ENCODE measurements at regions not wholly inside any gene's neighbourhood (a gene's known extent, or its start where the extent isn't known, plus 50 kb on each side); places are given as distances from the start of the nearest gene placed in this dataset.

DNA sequence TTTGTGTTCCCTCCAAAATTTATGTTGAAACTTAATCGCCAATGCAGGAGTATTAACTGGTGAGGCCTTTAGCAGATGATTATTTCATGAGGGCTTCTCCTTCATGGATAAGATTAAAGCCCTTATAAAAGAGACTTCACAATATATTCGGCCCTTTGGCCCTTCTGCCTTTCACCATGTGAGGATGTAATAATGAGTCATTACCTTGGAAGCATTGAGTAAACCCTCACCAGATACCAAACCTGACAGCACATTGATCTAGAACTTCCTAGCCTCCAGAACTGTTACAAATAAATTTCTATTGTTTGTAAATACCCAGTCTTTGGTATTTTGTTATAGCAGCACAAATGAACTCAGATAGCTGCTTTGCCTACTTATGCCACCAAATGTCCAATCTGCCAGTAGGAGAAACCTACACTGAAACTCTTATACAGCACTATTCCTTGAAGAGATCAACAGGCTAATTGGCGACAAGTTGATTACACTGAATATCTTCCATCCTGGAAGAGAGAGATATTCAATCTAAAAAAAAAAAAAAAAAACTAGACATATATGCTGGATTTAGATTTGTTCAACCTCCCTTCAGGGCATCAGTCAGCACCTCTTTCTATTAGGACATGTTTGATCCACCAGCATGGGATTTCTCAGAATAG, 125.9 kb upstream of the COL5A2 start:
- Histone ChIP-seq H3K9me1 (ENCODE audit: control insufficient read depth, extremely low read depth, insufficient read depth, low read length) (no peaks in the 10 kb centered on the region), H3K9me3 (ENCODE audit: control insufficient read depth, low read depth, low read length) (no peaks in the 10 kb centered on the region), H2AFZ (ENCODE audit: control insufficient read depth, low read length) (no peak overlapping the region), H3K4me2 (ENCODE audit: control insufficient read depth, extremely low read depth, insufficient read depth, low read depth, low read length) (no peak overlapping the region), H3K27ac (ENCODE audit: control insufficient read depth, insufficient read depth, low read length) (no peak overlapping the region), H3K79me2 (ENCODE audit: control insufficient read depth, insufficient read depth, low read length) (no peaks in the 10 kb centered on the region), H3K4me3 (ENCODE audit: control insufficient read depth in 2 of 3, extremely low read depth in 1 of 3, insufficient read depth in 2 of 3, low read depth in 1 of 3, low read length in 3 of 3) (no peak overlapping the region), H3K27me3 (ENCODE audit: control insufficient read depth, extremely low read depth, insufficient read depth, low read length) (no peaks in the 10 kb centered on the region), H4K20me1 (ENCODE audit: control insufficient read depth, extremely low read depth, insufficient read depth, low read length) (no peaks in the 10 kb centered on the region), H3K9ac (ENCODE audit: control insufficient read depth, extremely low read depth, insufficient read depth, low read length) (no peak overlapping the region), H3K4me1 (ENCODE audit: control insufficient read depth, extremely low read depth, insufficient read depth, low read length) (peaks cover 18% of the 10 kb centered on the region), H3K36me3 (ENCODE audit: control insufficient read depth in 2 of 2, extremely low read depth in 1 of 2, insufficient read depth in 2 of 2, low read length in 2 of 2) (no peaks in the 10 kb centered on the region)
- FAIRE-seq (peak; percentile 63), DNase-seq (ENCODE audit: low read depth, low spot score) (no peak)
- TF ChIP-seq EZH2 (IDR thresholded peaks at IDR 0.05; ENCODE audit: low read length), result no peak
- TF ChIP-seq, protein P1, sequence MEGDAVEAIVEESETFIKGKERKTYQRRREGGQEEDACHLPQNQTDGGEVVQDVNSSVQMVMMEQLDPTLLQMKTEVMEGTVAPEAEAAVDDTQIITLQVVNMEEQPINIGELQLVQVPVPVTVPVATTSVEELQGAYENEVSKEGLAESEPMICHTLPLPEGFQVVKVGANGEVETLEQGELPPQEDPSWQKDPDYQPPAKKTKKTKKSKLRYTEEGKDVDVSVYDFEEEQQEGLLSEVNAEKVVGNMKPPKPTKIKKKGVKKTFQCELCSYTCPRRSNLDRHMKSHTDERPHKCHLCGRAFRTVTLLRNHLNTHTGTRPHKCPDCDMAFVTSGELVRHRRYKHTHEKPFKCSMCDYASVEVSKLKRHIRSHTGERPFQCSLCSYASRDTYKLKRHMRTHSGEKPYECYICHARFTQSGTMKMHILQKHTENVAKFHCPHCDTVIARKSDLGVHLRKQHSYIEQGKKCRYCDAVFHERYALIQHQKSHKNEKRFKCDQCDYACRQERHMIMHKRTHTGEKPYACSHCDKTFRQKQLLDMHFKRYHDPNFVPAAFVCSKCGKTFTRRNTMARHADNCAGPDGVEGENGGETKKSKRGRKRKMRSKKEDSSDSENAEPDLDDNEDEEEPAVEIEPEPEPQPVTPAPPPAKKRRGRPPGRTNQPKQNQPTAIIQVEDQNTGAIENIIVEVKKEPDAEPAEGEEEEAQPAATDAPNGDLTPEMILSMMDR (optimal IDR thresholded peaks at IDR 0.05 in 1 of 3, IDR thresholded peaks at IDR 0.05 in 1 of 3, conservative IDR thresholded peaks at IDR 0.05 in 1 of 3; ENCODE audit: extremely low read depth in 1 of 3, insufficient read depth in 2 of 3, low read length in 3 of 3), result no peak
- dilution Hi-C loops (cut with MboI; ENCODE audit: extremely low pct_ligation_motif_present, low sequenced_read_pairs), result no loop called here

DNA sequence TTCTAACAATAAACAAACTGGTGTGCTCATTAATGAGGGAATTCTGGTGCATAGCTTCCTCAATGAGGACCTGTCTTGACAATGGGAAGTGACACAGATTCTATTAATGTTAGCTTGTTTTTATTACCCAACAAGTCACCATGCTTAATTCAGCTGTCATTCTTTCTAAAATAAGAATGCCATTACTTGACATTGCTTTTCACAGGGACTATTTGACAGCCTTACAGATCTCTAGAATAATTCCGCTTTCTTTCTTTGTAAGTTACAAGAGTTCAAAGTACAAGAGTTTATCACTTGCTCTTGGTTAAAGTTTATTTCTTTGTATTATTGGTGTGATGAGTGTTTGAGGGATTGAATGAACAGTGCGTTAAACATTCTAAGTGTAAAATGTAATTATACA, 127.0 kb upstream of the COL5A2 start:
- H3K9me3 ChIP-seq (ENCODE audit: control insufficient read depth, low read depth, low read length), result no peaks in the 10 kb centered on the region
- H3K36me3 ChIP-seq (ENCODE audit: control insufficient read depth in 2 of 2, extremely low read depth in 1 of 2, insufficient read depth in 2 of 2, low read length in 2 of 2), result no peaks in the 10 kb centered on the region
- peaks cover 18% of the 10 kb centered on the region for H3K4me1 ChIP-seq (ENCODE audit: control insufficient read depth, extremely low read depth, insufficient read depth, low read length)
- H3K9ac ChIP-seq (ENCODE audit: control insufficient read depth, extremely low read depth, insufficient read depth, low read length), result no peak overlapping the region
- no peaks in the 10 kb centered on the region for H3K27me3 ChIP-seq (ENCODE audit: control insufficient read depth, extremely low read depth, insufficient read depth, low read length)
- no peak for DNase-seq (ENCODE audit: low read depth, low spot score)
- H3K79me2 ChIP-seq (ENCODE audit: control insufficient read depth, insufficient read depth, low read length), result no peaks in the 10 kb centered on the region
- FAIRE-seq, result no peak
- no peak overlapping the region for H3K27ac ChIP-seq (ENCODE audit: control insufficient read depth, insufficient read depth, low read length)
- dilution Hi-C loops (cut with MboI; ENCODE audit: extremely low pct_ligation_motif_present, low sequenced_read_pairs), result no loop called here
- no peaks in the 10 kb centered on the region for H4K20me1 ChIP-seq (ENCODE audit: control insufficient read depth, extremely low read depth, insufficient read depth, low read length)
- TF ChIP-seq, protein P1 (optimal IDR thresholded peaks at IDR 0.05 in 1 of 3, IDR thresholded peaks at IDR 0.05 in 1 of 3, conservative IDR thresholded peaks at IDR 0.05 in 1 of 3; ENCODE audit: extremely low read depth in 1 of 3, insufficient read depth in 2 of 3, low read length in 3 of 3), result no peak
- TF ChIP-seq EZH2 (IDR thresholded peaks at IDR 0.05; ENCODE audit: low read length), result no peak
- H3K9me1 ChIP-seq (ENCODE audit: control insufficient read depth, extremely low read depth, insufficient read depth, low read length), result no peaks in the 10 kb centered on the region
- H2AFZ ChIP-seq (ENCODE audit: control insufficient read depth, low read length), result no peak overlapping the region
- H3K4me2 ChIP-seq (ENCODE audit: control insufficient read depth, extremely low read depth, insufficient read depth, low read depth, low read length), result no peak overlapping the region
- H3K4me3 ChIP-seq (ENCODE audit: control insufficient read depth in 2 of 3, extremely low read depth in 1 of 3, insufficient read depth in 2 of 3, low read depth in 1 of 3, low read length in 3 of 3), result no peak overlapping the region

Measured in keratinocyte (primary cell).